ENCODE measurements at regions not wholly inside any gene's neighbourhood (a gene's known extent, or its start where the extent isn't known, plus 50 kb on each side); places are given as distances from the start of the nearest gene placed in this dataset.
"Not testable (repeated sequence)": the region's sequence is repeated elsewhere in the genome, so short reads cannot be mapped to it uniquely, and the experiment has no call there.

- DNase-seq: no peak
Measured at GRCh38 chr1:189983166-189983890, 494.3 kb downstream of the BRINP3 start.

GRCh38 chr1:189986516-189986915 is 491.1 kb downstream of the BRINP3 start:
- no peak for DNase-seq

GRCh38 chr1:189987509-189987908 is 490.2 kb downstream of the BRINP3 start:
- DNase-seq: no peak

- no peak for DNase-seq
Measured at GRCh38 chr1:189992856-189993255, 484.8 kb downstream of the BRINP3 start.

GRCh38 chr1:190000365-190000872 is 477.2 kb downstream of the BRINP3 start:
- no peak for DNase-seq

- DNase-seq: no peak
Measured at GRCh38 chr1:190001187-190001586, 476.5 kb downstream of the BRINP3 start.

- DNase-seq: no peak
Measured at GRCh38 chr1:190003376-190003775, 474.3 kb downstream of the BRINP3 start.

- DNase-seq: no peak
Measured at GRCh38 chr1:190011585-190011984, 466.1 kb downstream of the BRINP3 start.

GRCh38 chr1:190019151-190019550 is 458.5 kb downstream of the BRINP3 start:
- not testable (repeated sequence) for DNase-seq

GRCh38 chr1:190019717-190020116 is 457.9 kb downstream of the BRINP3 start:
- no peak for DNase-seq

- no peak for DNase-seq
Measured at GRCh38 chr1:190022709-190023108, 455.0 kb downstream of the BRINP3 start.

GRCh38 chr1:190029441-190029840 is 448.2 kb downstream of the BRINP3 start:
- no peak for DNase-seq

- DNase-seq: no peak
Measured at GRCh38 chr1:190043655-190044054, 434.0 kb downstream of the BRINP3 start.

- DNase-seq: no peak
Measured at GRCh38 chr1:190046231-190046630, 431.4 kb downstream of the BRINP3 start.
